WTC11 (cell line): ENCODE measurements at regions not wholly inside any gene's neighbourhood (a gene's known extent, or its start where the extent isn't known, plus 50 kb on each side); places are given as distances from the start of the nearest gene placed in this dataset.

Experiments used
- ATAC-seq: fragments of 200-7000 bp; cut with Tn5 transposase; 2 replicates; pipeline ENCODE4 v1.10.0; 2021; ENCODE audit warnings: mild to moderate bottlenecking, moderate library complexity
- CTCF ChIA-PET: fragments of 300-600 bp; sonication (Branson Sonifier 250); formaldehyde crosslinking; loops from one replicate; lab custom pipeline; 2021; ENCODE audit warnings: antibody characterized with exemption; lab: Charles Lee
- POLR2A ChIA-PET: fragments of 350-600 bp; sonication (Branson Sonifier 250); formaldehyde crosslinking; loops from one replicate; lab custom pipeline; 2021; ENCODE audit warnings: antibody characterized with exemption; lab: Charles Lee
- DNase-seq: peaks from one replicate; pipeline ENCODE4 v3.0.0; 2021; ENCODE audit warnings: low spot score
- H3K27ac Mint-ChIP-seq: 2 replicates; pipeline ENCODE4 v1.8.0; 2021; ENCODE audit warnings: mixed read lengths
- H3K27me3 Mint-ChIP-seq: 2 replicates; pipeline ENCODE4 v1.8.0; 2021; ENCODE audit warnings: low read depth, mild to moderate bottlenecking, moderate library complexity, mixed read lengths
- H3K36me3 Mint-ChIP-seq: 2 replicates; pipeline ENCODE4 v1.8.0; 2021; ENCODE audit warnings: mixed read lengths
- H3K4me1 Mint-ChIP-seq: 2 replicates; pipeline ENCODE4 v1.8.0; 2022; ENCODE audit warnings: mixed read lengths
- H3K4me3 Mint-ChIP-seq: 2 replicates; pipeline ENCODE4 v1.8.0; 2021; ENCODE audit warnings: mild to moderate bottlenecking, moderate library complexity, mixed read lengths
- H3K9me3 Mint-ChIP-seq: 2 replicates; pipeline ENCODE4 v1.8.0; 2021; ENCODE audit warnings: mixed read lengths
- CREB1 ChIP-seq: sonication (generic); formaldehyde crosslinking; IDR thresholded peaks from 2 replicates; pipeline ENCODE4 v1.8.0; 2023; ENCODE audit warnings: mild to moderate bottlenecking, missing genetic modification reagents
- FOXJ3 ChIP-seq: sonication (generic); formaldehyde crosslinking; IDR thresholded peaks from 2 replicates; pipeline ENCODE4 v1.9.0; 2021; ENCODE audit warnings: missing genetic modification reagents, mild to moderate bottlenecking, borderline replicate concordance
- FOXK1 ChIP-seq: sonication (generic); formaldehyde crosslinking; IDR thresholded peaks from 2 replicates; pipeline ENCODE4 v1.8.0; 2022; ENCODE audit warnings: mild to moderate bottlenecking, moderate library complexity, missing genetic modification reagents
- NR1H2 ChIP-seq: sonication (generic); formaldehyde crosslinking; IDR thresholded peaks from 2 replicates; pipeline ENCODE4 v1.9.0; 2021; ENCODE audit warnings: mild to moderate bottlenecking, moderate library complexity, missing genetic modification reagents
- NR2C2 ChIP-seq: sonication (generic); formaldehyde crosslinking; IDR thresholded peaks from 2 replicates; pipeline ENCODE4 v1.8.0; 2022; ENCODE audit warnings: mild to moderate bottlenecking, missing genetic modification reagents
- SP1 ChIP-seq: sonication (generic); formaldehyde crosslinking; conservative IDR thresholded peaks from 2 replicates; pipeline ENCODE4 v1.8.1; 2022; ENCODE audit warnings: missing genetic modification reagents
- ZNF219 ChIP-seq: sonication (generic); formaldehyde crosslinking; IDR thresholded peaks from 2 replicates; pipeline ENCODE4 v1.8.0; 2023; ENCODE audit warnings: missing genetic modification reagents, mild to moderate bottlenecking, borderline replicate concordance
- ZNF232 ChIP-seq: sonication (generic); formaldehyde crosslinking; IDR thresholded peaks from 2 replicates; pipeline ENCODE4 v1.8.0; 2022; ENCODE audit warnings: mild to moderate bottlenecking, missing genetic modification reagents
- ZNF416 ChIP-seq: fragments of 250-450 bp; sonication (Bioruptor Pico); IDR thresholded peaks from 2 replicates; pipeline ENCODE4 v1.9.0; 2021; ENCODE audit warnings: mild to moderate bottlenecking, inconsistent platforms
- ZNF423 ChIP-seq: fragments of 250-450 bp; sonication (Bioruptor Pico); IDR thresholded peaks from 2 replicates; pipeline ENCODE4 v2.1.2; 2022; ENCODE audit warnings: mild to moderate bottlenecking, moderate library complexity
- TF ChIP-seq, protein P1 (sequence below): sonication (generic); formaldehyde crosslinking; IDR thresholded peaks from 2 replicates; pipeline ENCODE4 v1.8.0; 2022; ENCODE audit warnings: mild to moderate bottlenecking, missing genetic modification reagents
- TF ChIP-seq, protein P2 (sequence below): sonication (generic); formaldehyde crosslinking; IDR thresholded peaks from 2 replicates; pipeline ENCODE4 v1.8.0; 2023; ENCODE audit warnings: missing genetic modification reagents, mild to moderate bottlenecking, borderline replicate concordance
- TF ChIP-seq, protein P3 (sequence below): sonication (generic); formaldehyde crosslinking; IDR thresholded peaks from 2 replicates; pipeline ENCODE4 v1.8.0; 2023; ENCODE audit warnings: missing genetic modification reagents
- TF ChIP-seq, protein P4 (sequence below): sonication (generic); formaldehyde crosslinking; IDR thresholded peaks from 2 replicates; pipeline ENCODE4 v1.8.0; 2023; ENCODE audit warnings: mild to moderate bottlenecking, missing genetic modification reagents
- TF ChIP-seq, protein P5 (sequence below): sonication (generic); formaldehyde crosslinking; IDR thresholded peaks from 2 replicates; pipeline ENCODE4 v1.8.0; 2022; ENCODE audit warnings: missing genetic modification reagents
- TF ChIP-seq, protein P6 (sequence below): sonication (generic); formaldehyde crosslinking; IDR thresholded peaks from 2 replicates; pipeline ENCODE4 v1.8.1; 2022; ENCODE audit warnings: low read depth, missing genetic modification reagents, borderline replicate concordance

DNA sequence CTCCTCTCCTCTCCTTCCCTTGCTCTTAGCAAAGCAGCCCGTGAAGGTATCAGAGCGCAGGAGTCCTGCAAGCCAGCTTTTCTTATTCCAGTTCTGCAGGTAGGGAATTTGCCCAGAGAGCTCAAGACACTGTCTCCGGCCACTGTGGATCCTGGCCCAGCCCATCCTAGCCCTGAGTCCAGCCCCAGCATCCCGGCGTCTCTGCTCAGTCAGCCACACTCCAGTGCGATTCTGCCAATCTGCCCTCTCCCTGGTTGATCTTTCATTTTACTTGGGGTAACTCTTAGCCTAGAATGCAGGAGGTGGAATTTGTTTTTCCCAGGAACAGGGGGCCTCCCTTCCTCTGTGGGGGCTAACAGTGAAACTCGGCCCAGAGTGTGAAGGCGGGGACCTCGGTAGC lies 176.9 kb upstream of the GSE1 start:
- no peak for DNase-seq
- peak; percentile 12 for ATAC-seq
- peak overlapping the region; percentile 17 for H3K27ac Mint-ChIP-seq
- POLR2A ChIA-PET = interaction anchor here (0.9 to 1.1 kb wide), 2 partner anchors 20 to 201 kb away, joined by 3 to 4 read pairs; no protein-coding TSS in a partner anchor
- H3K36me3 Mint-ChIP-seq = no peaks in the 10 kb centered on the region
- TF ChIP-seq ZNF423 (CRISPR knock-in tag) (peak; percentile 26; the same call in 1 of the 2 replicates), ZNF232 (CRISPR knock-in tag) (no peak)
- TF ChIP-seq, all 79 proteins: peak for 1
- H3K4me1 Mint-ChIP-seq = peaks cover 39% of the 10 kb centered on the region
- no peaks in the 10 kb centered on the region for H3K9me3 Mint-ChIP-seq
- H3K4me3 Mint-ChIP-seq = no peak overlapping the region
- no peaks in the 10 kb centered on the region for H3K27me3 Mint-ChIP-seq
- CTCF ChIA-PET = interaction anchor here (0.6 to 4.2 kb wide), 28 partner anchors 9 to 321 kb away, joined by 3 to 53 read pairs (median 6); partner anchors contain the start of gene GSE1

DNA sequence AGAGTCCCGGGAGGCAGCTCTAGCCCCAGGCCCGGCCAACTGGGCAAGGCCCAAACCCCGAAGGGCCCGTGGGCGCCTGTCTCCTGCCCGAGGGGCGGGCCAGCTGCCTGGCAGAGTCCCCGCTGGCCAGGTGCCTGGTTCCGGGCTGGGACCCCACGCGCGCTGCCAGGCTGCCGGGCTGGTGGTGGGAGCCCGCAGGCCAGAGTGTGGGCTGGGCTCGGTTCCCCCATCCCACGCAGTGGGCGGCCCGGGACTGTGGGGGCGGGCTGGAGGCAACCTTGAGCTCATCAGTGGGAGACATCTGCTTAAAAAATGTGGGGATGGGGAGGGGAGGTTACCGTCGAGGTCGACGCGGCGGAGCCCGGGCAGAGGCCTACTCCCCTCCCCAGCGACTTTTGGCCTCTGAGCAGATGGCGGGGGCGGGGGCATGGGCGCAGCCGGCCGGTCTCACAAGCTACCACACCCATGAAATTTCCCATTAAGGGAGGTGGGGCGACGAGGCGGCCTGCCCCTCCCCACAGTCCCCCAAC lies 176.4 kb upstream of the GSE1 start:
- peak; percentile 70 for ATAC-seq
- no peaks in the 10 kb centered on the region for H3K27me3 Mint-ChIP-seq
- TF ChIP-seq SP1 (CRISPR knock-in tag) = peak; percentile 51
- TF ChIP-seq, protein P1, sequence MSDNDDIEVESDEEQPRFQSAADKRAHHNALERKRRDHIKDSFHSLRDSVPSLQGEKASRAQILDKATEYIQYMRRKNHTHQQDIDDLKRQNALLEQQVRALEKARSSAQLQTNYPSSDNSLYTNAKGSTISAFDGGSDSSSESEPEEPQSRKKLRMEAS = peak; percentile 56; the same call in 1 of the 2 replicates
- TF ChIP-seq NR2C2 = no peak
- TF ChIP-seq, protein P2, sequence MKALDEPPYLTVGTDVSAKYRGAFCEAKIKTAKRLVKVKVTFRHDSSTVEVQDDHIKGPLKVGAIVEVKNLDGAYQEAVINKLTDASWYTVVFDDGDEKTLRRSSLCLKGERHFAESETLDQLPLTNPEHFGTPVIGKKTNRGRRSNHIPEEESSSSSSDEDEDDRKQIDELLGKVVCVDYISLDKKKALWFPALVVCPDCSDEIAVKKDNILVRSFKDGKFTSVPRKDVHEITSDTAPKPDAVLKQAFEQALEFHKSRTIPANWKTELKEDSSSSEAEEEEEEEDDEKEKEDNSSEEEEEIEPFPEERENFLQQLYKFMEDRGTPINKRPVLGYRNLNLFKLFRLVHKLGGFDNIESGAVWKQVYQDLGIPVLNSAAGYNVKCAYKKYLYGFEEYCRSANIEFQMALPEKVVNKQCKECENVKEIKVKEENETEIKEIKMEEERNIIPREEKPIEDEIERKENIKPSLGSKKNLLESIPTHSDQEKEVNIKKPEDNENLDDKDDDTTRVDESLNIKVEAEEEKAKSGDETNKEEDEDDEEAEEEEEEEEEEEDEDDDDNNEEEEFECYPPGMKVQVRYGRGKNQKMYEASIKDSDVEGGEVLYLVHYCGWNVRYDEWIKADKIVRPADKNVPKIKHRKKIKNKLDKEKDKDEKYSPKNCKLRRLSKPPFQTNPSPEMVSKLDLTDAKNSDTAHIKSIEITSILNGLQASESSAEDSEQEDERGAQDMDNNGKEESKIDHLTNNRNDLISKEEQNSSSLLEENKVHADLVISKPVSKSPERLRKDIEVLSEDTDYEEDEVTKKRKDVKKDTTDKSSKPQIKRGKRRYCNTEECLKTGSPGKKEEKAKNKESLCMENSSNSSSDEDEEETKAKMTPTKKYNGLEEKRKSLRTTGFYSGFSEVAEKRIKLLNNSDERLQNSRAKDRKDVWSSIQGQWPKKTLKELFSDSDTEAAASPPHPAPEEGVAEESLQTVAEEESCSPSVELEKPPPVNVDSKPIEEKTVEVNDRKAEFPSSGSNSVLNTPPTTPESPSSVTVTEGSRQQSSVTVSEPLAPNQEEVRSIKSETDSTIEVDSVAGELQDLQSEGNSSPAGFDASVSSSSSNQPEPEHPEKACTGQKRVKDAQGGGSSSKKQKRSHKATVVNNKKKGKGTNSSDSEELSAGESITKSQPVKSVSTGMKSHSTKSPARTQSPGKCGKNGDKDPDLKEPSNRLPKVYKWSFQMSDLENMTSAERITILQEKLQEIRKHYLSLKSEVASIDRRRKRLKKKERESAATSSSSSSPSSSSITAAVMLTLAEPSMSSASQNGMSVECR = 0 out of 2 replicates have a peak, but pooled peaks have one; percentile 10
- TF ChIP-seq FOXK1 (CRISPR knock-in tag) = no peak
- TF ChIP-seq, protein P3, sequence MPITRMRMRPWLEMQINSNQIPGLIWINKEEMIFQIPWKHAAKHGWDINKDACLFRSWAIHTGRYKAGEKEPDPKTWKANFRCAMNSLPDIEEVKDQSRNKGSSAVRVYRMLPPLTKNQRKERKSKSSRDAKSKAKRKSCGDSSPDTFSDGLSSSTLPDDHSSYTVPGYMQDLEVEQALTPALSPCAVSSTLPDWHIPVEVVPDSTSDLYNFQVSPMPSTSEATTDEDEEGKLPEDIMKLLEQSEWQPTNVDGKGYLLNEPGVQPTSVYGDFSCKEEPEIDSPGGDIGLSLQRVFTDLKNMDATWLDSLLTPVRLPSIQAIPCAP = no peak
- no peak for TF ChIP-seq FOXJ3 (CRISPR knock-in tag)
- no peak for TF ChIP-seq CREB1 (CRISPR knock-in tag)
- peak; percentile 79 for DNase-seq
- H3K4me1 Mint-ChIP-seq = peaks cover 39% of the 10 kb centered on the region
- H3K4me3 Mint-ChIP-seq = peak overlapping the region; percentile 50; the same call in 1 of the 2 replicates
- H3K9me3 Mint-ChIP-seq = no peaks in the 10 kb centered on the region
- ChIA-PET CTCF (interaction anchor here (0.6 to 4.2 kb wide), 28 partner anchors 9 to 322 kb away, joined by 3 to 53 read pairs (median 6); partner anchors contain the start of gene GSE1), POLR2A (interaction anchor here (0.9 to 1.1 kb wide), 2 partner anchors 19 to 202 kb away, joined by 3 to 4 read pairs; no protein-coding TSS in a partner anchor)
- no peaks in the 10 kb centered on the region for H3K36me3 Mint-ChIP-seq
- H3K27ac Mint-ChIP-seq = no peak overlapping the region

DNA sequence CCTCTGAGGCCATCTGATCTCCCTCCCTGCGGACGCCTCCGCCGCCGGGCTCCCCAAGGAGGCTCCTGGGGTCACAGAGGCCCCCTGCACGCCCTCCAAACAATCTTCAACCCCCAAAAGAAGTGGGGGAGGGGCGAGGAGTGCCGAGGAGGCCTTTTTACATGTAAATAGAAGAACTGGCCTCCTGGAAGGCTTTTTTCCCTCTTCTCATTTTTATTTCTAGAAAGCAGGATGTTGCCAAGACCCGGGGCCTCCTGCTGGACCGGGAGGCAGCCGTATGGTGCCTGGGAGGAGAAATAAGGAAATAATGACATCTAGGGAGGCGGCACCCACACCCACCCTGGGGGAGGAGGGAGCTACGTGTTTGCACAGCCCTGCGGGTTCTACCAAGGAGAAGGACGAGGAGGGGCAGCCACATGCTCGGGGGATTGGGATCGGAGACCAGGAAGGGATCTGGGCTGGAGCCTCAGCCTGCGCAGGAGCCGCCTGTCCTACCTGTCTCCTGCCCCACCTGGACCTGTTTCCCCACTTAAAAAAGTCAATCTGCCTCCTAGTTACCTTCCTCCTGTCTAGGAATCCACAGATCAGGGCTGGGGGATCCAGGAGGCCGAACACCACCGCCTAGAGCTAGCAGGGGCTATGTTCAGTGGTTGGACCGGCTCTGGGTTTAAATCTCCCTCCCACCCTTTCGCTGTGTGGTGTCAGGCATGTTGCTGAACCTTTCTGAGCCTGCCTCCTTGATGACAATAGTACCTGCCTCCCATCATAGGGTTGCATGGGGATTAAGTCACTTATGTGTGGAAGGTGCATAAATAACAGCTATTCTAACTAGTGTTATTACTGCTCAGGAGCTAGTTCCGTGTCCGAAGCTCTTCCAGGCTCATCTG lies 175.7 kb upstream of the GSE1 start:
- Mint-ChIP-seq H3K4me1 (peaks cover 39% of the 10 kb centered on the region), H3K27me3 (no peaks in the 10 kb centered on the region), H3K9me3 (no peaks in the 10 kb centered on the region), H3K27ac (peak overlapping the region; percentile 51; the same call in 1 of the 2 replicates), H3K4me3 (peak overlapping the region; percentile 50), H3K36me3 (no peaks in the 10 kb centered on the region)
- ChIA-PET CTCF (interaction anchor here (0.5 to 4.2 kb wide), 28 partner anchors 8 to 323 kb away, joined by 3 to 53 read pairs (median 6); no protein-coding TSS in a partner anchor), POLR2A (no interaction called here)
- peak; percentile 21 for ATAC-seq
- DNase-seq = no peak
- TF ChIP-seq, protein P4, sequence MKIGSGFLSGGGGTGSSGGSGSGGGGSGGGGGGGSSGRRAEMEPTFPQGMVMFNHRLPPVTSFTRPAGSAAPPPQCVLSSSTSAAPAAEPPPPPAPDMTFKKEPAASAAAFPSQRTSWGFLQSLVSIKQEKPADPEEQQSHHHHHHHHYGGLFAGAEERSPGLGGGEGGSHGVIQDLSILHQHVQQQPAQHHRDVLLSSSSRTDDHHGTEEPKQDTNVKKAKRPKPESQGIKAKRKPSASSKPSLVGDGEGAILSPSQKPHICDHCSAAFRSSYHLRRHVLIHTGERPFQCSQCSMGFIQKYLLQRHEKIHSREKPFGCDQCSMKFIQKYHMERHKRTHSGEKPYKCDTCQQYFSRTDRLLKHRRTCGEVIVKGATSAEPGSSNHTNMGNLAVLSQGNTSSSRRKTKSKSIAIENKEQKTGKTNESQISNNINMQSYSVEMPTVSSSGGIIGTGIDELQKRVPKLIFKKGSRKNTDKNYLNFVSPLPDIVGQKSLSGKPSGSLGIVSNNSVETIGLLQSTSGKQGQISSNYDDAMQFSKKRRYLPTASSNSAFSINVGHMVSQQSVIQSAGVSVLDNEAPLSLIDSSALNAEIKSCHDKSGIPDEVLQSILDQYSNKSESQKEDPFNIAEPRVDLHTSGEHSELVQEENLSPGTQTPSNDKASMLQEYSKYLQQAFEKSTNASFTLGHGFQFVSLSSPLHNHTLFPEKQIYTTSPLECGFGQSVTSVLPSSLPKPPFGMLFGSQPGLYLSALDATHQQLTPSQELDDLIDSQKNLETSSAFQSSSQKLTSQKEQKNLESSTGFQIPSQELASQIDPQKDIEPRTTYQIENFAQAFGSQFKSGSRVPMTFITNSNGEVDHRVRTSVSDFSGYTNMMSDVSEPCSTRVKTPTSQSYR (CRISPR knock-in tag) = peak; percentile 66; the same call in 1 of the 2 replicates
- TF ChIP-seq, protein P5, sequence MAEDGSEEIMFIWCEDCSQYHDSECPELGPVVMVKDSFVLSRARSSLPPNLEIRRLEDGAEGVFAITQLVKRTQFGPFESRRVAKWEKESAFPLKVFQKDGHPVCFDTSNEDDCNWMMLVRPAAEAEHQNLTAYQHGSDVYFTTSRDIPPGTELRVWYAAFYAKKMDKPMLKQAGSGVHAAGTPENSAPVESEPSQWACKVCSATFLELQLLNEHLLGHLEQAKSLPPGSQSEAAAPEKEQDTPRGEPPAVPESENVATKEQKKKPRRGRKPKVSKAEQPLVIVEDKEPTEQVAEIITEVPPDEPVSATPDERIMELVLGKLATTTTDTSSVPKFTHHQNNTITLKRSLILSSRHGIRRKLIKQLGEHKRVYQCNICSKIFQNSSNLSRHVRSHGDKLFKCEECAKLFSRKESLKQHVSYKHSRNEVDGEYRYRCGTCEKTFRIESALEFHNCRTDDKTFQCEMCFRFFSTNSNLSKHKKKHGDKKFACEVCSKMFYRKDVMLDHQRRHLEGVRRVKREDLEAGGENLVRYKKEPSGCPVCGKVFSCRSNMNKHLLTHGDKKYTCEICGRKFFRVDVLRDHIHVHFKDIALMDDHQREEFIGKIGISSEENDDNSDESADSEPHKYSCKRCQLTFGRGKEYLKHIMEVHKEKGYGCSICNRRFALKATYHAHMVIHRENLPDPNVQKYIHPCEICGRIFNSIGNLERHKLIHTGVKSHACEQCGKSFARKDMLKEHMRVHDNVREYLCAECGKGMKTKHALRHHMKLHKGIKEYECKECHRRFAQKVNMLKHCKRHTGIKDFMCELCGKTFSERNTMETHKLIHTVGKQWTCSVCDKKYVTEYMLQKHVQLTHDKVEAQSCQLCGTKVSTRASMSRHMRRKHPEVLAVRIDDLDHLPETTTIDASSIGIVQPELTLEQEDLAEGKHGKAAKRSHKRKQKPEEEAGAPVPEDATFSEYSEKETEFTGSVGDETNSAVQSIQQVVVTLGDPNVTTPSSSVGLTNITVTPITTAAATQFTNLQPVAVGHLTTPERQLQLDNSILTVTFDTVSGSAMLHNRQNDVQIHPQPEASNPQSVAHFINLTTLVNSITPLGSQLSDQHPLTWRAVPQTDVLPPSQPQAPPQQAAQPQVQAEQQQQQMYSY (CRISPR knock-in tag) = peak; percentile 90
- TF ChIP-seq ZNF416 (CRISPR knock-in tag) (no peak), ZNF219 (CRISPR knock-in tag) (no peak), NR1H2 (CRISPR knock-in tag) (no peak)
- TF ChIP-seq, protein P6, sequence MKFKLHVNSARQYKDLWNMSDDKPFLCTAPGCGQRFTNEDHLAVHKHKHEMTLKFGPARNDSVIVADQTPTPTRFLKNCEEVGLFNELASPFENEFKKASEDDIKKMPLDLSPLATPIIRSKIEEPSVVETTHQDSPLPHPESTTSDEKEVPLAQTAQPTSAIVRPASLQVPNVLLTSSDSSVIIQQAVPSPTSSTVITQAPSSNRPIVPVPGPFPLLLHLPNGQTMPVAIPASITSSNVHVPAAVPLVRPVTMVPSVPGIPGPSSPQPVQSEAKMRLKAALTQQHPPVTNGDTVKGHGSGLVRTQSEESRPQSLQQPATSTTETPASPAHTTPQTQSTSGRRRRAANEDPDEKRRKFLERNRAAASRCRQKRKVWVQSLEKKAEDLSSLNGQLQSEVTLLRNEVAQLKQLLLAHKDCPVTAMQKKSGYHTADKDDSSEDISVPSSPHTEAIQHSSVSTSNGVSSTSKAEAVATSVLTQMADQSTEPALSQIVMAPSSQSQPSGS = no peak
